GM19463 (cell line): ENCODE measurements at regions not wholly inside any gene's neighbourhood (a gene's known extent, or its start where the extent isn't known, plus 50 kb on each side); places are given as distances from the start of the nearest gene placed in this dataset.
A peak's percentile ranks its signal among the peaks of the same experiment; 100 is the strongest.
"Not testable (repeated sequence)": the region's sequence is repeated elsewhere in the genome, so short reads cannot be mapped to it uniquely, and the experiment has no call there.

Experiments
- ATAC-seq: cut with Tn5 transposase; IDR thresholded peaks from one replicate; pipeline ENCODE4 v1.9.1; 2021; ENCODE audit warnings: mild to moderate bottlenecking, moderate library complexity; ENCODE audit not compliant: unreplicated experiment

DNA sequence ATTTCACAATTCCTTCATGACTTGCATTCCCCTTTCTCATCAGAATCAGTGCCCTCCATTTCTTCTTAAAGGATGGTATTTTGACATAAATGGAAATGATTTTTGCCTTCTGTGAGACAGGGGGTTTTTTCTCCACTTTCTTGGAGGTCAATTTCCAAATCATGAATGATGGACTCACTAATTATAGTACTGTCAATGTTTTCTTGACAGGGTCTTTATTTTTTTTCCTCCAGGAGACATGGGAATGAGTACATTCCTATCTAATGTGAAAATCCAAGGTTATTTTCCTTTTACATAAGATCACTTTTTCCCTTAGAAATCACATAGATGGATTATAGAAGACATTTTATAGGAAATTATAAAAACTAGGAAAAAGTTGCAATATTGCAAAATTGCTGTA is 141.7 kb downstream of the SPATA31A6 start:
- not testable (repeated sequence) for ATAC-seq

DNA sequence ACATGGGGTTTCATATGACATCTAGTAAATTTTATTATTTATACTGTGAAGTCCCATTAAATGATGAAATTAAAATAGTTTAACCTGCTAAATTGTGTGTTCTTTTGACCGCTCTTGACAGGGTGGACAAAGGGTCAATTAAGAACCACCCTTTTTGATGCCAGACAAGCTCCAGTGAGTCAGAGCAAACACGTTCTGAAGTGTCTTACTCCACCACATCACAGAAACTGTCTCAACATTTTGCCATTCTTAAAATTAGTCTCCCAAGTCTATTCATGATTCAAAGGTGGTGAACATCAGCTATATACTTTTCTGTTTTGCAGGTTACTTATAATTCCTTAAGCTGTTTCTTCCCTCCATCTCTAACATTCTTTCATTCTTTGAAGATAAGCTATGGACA is 142.1 kb downstream of the SPATA31A6 start:
- ATAC-seq = not testable (repeated sequence)

DNA sequence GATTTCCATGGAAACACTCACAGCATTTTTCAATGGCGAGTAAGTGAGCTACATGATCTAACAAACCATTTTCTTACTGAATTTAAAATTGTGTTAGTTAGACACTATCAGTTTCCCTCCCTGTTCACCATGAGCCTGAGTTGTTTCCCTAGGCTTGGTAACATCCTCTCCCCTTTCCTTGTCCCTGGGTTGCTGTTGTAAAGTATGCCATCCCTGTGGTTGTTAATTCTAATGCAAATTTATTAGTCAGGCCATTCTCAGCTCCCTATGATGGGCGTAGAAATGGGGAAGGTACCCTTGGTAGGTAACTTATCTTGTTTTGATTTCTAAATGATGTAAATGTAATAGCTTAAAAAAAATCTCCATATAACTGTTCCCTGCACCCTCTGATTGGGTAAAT is 143.0 kb downstream of the SPATA31A6 start:
- ATAC-seq = not testable (repeated sequence)

DNA sequence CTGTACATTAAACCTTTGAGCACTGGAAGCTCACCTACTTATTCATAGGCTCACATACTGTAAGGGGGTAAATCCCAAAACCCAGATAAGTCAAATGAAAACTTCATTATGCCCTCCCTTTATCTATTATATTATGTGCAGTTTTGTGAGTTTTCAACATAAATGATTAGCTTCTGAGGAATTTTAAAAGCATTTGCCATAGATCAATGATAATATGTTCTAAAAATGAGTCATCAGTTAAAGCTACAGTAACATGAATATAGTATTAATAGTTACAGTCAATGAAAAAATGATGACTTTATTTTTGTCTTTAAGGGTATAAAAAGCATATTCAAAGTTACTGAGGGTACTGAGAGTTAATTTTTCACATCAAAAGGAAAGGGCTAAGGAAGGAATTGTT is 151.9 kb downstream of the SPATA31A6 start:
- not testable (repeated sequence) for ATAC-seq

DNA sequence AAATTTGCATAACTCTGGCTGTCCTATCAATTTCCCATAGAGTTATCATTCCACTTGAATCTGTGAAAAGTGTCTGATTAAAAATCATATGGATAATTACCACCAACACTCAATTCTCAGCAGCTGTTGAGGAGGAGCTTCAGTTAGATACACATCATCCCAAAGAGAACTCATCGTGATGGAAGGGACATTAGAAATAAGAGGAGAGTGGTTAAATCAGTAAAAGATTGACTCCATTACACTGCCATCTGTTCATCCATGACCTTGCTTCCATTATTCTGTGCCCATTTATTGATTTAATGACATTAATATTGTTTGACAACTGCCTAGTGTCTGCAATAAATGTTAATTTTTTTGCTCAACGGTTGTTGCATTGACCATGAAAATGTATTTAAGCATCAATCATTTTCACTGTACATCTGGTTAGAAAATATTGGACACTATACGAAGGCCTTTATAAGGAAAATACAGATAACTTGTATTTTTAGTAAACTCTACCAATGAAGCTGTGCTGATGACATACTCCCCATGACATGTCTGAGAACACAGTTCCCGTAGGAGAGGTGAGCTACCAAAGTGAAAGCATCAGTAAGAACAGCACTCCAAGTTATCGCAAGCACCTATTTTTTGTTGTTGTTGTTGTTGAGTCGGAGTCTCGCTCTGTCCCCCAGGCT is 152.7 kb downstream of the SPATA31A6 start:
- not testable (repeated sequence) for ATAC-seq

DNA sequence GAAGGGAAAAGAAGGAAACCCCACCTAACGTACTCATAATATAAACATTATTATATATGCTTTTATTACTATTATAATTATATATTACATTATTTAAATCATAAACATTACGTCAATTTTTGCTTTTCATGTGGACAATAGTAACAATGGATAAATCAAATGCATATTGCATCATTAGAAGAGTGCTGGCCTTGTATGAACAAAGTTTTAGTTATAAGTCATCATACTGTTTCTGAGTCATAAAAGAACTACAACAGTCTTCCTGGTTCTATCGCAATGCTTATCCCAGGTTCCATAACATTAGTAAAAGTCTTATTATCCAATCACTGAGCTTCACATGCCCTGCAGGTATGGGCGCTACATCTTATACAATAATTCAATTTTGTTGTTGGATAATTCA is 154.8 kb downstream of the SPATA31A6 start:
- ATAC-seq = not testable (repeated sequence)

DNA sequence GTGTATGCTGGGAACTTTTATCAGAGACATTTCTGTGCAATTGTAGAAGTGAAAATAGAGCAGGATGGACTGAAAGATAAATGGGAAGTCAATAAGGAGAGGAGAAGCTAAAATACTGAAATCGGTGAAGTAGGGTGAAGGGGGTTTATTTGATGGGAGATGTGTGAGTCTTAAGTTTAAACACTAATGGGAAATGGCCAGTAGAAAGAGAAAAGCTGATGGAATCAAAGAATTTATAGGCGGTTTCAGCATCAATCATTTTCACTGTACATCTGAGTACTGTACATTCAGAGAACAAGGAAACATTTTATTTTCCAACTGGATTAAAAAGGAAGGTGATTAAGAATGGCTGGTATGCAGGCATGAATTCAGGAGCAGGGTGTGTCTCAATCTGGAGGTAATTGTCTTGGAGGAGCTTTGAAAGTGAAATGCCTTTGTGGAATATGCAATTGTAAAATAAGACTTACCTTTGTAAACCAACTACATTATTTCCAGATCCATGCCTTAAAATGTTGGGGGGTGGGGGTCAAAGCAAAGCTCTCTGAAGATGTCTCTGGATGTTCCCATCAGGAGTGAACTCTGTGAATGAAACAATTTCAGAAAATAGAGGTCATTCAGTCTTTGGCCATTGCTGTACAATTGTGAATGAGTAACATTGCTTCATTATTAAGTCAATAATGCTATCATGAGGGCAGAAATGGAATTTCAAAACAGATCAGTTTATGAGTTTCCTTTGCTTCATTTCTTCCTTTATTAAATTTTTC is 156.4 kb downstream of the SPATA31A6 start:
- ATAC-seq = not testable (repeated sequence)

DNA sequence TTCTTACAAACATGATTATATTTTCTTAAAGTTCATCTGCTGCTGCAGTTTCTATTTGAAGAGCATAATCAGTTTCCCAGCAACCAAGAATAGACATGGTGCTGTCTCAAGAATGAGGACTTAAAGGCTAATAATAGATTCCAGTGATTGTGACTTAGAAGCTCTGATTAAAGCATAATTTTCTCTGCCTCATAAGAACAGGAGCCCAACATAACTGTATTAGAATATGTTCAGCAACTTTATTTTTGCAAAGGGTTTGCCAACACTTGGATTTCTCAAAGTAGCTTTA is 156.9 kb downstream of the SPATA31A6 start:
- ATAC-seq = not testable (repeated sequence)

DNA sequence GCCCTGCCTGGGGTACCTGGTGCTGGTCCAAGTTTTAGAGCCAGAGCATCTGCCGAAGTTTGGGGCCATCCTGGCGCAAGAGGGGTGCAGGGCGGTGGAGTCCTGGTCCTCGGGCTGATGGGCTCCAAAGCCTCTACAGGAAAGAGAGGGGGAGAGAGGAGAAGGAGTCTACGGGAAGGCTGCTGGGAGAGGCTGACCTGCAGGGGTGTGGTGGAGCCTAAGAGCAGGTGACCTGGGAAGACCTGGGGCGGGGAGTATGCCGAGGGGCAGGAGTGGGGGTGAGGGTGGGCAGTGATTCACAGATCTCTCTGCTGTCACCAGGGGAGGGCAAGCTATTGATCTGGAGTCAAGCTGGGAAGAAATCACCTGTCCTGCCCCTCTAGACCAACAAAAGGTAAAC is 158.4 kb downstream of the SPATA31A6 start:
- not testable (repeated sequence) for ATAC-seq

DNA sequence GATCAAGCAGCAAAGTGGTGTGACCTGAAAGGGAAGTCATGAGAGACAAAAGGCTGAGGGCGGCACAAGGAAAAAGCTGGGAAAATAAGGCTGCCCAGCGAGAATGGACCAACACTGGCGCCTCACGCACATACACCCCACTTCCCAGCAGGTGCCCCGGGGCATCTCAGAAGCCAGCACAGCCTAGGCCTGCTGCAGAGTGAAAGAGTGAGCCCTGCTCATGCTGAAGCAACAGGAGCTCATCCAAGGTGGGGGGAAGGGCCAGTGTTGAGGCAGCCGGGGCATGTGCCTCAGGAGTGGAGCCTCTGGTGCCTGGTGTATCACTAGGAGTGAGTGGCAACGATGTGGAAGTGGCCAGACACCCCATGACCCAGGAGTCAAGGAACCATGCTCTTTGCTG is 158.8 kb downstream of the SPATA31A6 start:
- ATAC-seq = not testable (repeated sequence)

DNA sequence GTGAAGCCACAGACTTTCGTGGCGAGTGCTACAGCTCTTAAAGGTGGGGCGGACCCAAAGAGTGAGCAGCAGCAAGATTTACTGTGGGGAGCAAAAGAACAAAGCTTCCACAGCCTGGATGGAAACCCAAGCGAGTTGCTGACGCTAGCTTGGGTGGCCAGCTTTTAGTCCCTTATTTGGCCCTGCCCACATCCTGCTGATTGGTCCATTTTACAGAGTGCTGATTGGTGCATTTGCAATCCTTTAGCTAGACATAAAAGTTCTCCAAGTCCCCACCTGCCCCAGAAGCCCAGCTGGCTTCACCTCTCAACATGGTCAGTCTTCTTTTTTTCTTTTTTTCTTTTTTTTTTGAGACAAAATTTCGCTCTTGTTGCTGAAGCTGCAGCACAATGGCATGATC is 161.0 kb downstream of the SPATA31A6 start:
- not testable (repeated sequence) for ATAC-seq

DNA sequence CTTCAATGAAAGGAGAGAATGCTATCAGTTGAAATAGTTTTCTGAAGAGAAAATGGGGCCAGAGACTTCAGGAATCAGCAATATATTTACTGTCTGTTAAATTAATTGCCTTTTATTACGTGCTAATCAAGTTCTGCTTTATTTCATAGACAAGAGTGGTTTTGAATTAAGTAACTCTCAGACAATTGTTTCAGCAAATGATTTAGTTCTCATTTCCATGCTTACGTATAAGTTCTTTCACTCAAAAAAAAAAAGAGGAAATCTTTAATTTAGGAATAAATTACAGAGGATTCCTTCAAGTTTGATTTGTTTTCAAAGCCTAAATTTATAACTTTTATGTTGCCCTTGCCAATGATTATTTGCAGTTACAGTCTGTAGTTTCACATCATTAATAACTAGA is 163.5 kb downstream of the SPATA31A6 start:
- ATAC-seq = not testable (repeated sequence)

DNA sequence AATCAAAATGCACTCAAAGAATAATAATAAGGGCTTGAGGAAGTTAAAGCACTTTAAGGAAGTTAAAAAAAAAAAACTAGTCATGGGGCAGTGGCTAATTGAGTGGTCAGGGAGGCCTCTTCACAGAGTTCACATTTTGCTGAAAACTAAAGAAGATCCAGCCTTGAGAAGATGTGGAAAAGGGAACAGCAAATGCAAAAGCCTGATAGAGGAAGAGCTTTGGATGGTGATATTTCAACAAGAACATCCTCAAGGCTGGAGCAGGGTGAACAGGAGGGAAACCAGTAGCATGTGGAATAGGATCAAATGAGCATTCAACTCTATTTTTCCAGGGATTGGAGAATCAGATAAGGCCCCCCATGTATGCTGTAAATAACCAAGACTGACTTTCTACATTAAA is 165.7 kb downstream of the SPATA31A6 start:
- not testable (repeated sequence) for ATAC-seq

DNA sequence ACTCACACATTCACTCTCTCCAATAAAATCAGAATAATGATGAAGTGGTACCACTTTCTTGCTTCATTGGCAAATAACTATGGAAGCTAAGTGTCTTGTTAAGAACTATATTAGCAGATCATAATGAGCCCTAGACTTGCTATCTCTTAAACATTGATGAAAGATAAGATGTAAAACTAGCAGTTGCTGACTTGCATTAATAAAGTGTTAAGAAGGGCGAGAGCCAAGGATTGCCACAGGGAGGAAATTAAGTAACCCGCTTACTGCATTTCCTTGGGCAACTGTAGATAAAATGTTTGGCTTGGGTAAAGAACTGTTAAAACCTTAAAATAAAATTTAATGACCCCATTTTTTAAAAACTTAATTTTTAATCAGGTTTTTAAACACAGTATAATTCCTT is 167.0 kb downstream of the SPATA31A6 start:
- not testable (repeated sequence) for ATAC-seq

DNA sequence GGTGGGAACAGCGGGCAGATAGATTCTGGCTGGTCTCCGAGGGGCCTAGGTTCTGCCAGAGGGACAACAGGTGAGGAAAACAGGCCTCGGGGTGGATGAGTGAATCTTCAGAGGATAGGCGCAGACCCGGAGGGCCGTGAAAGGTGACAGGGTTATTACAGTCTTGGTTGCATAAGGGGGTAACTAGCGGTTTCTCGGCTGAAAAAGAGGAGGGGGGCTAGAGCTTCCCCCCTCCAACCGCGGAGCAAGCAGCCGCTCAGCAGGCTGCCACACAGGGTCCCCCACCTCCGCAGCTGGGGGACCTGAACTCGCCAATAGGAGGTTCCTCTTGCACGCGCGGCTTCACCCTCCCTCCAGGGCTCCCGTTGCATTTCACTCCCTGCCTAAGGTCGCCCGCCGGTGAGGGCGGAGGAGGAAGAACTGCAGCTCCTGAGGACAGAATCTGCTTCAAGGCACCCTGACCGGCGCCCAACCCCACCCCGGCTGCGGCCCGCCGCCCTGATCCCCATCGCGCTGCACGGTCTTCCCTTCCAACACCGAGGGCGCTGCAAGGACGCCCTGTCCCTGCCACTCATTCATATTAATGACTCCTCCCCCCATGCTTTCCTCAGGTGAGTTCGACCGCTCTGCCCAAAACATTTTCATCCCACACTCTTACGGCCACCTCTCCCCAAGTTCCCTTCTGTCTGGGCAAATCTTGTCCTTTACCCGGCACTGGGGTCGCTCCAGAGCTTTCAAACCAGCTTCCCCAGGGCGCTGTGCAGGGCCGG is 174.3 kb downstream of the SPATA31A6 start:
- not testable (repeated sequence) for ATAC-seq

DNA sequence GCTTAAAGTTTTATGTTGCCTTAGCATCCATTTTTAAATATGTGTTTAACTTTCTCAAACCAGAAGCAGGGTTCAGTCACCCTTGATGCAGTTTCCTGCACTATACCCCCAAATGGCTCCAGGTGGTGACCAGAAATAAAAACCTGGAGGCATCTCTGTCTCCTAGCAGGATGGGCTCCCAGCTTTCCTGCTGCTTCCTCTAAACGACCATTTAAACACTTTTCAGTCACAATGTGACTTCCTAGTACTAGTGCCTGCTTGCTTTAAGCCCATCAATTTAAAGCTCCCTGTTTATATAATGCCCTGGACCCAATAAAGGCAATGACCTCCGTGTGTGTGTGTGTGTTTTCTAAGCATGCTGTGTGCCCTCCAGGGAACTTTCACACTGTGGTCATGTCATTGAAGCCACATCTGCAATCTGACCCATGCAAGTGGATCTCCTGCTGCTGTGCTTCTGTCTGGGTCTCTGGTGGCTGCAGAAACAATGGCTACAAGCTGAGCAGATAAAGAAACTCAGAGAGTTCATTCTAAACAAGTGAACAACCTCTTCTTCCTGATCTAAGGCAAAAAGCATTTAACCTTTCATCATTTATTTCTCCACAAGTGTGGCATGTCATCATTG is 175.3 kb downstream of the SPATA31A6 start:
- ATAC-seq = not testable (repeated sequence)

DNA sequence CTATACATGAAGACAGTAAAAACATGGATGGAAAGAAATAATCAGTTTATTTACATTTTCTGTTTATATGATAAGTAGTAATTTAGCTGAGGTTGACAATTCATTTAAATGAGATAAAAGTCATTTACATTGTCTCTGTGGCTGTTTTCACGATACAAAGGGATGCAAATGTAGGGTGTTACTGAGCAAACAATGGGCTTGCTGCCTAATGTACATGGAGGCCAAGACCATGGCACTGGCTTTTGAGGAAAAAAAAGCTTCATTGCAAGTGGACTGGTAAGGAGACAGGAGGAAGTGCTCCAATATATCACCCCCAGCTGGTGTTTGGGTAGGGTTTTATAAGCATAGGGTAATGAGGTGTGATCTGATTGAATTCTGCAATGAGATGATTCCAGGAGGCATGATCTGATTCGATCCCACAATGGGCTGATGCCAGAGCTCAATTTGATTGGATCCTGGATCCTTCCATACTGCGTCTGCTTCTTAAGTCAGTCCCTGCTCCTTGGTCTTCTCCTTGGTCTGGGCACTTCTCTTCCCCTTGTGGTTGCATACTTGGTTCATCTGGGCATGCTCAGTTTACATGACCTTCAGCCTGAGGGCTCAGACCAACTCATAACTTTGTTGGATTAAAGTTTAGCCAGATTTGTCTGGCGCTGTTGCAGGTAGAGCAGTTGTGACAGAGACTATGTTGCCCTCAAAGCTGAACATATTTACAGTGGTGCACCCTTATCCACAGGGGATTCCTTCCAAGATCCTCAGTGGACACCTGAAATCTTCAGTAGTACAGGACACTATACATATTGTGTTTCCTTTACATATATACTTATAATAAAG is 181.2 kb downstream of the SPATA31A6 start:
- peak; percentile 27 for ATAC-seq

DNA sequence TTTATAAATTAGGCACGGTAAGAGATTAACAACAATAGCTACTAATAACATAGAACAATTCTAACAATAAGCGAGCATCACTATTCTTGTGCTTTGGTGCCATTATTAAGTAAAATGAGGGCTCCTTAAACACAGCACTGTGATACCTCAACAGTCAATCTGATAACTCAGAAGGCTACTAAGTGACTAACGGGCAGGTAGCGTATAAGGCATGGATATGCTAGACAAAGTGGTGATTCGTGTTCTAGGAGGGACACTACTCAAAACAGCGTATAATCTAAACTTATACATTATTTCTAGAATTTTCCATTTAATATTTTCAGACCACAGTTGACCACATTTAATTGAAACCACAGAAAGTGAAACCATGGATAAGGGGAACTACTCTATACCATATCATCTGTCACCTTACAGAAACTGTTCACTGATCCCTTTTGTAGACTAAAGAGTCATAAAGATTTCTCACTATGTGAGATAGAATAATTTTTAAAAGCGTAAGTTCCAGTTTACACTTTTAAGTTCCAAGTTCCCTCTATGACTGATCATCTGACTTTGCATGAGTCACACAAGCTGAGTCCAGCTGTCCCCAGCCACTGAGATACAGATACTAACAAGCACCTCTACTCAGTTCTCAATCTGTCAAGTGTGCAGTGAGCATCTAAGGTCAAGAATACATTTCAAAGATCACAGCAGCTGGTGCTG is 181.9 kb downstream of the SPATA31A6 start:
- ATAC-seq = peak; percentile 92

DNA sequence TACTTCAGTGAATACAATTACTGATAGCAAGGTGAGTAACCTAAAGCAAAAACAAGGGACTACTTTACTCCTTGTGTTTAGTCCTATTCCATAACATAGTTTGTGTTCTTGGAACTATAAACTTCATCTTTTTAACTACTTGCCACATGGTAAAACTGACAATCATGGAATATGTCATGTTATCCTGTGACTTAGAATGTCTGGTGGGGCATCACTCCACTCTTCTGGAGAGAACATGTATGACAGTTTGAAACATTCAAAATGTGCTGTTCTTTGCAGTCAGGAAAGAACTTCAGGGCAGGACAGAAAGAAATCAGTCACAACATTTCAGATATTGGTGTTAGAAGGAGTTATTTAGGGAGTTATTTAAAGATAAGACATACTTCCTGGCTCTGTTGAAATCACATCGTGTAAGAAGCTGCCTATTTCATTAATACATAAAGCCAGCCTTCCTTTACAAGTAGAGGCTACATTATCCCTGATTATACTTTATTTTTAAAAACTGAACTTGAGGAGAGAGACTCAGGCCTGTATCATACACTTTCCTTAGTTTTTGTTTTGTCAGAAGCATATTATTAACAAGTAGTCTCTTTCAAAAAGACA is 184.9 kb downstream of the SPATA31A6 start:
- not testable (repeated sequence) for ATAC-seq
